ENCODE measurements at regions not wholly inside any gene's neighbourhood (a gene's known extent, or its start where the extent isn't known, plus 50 kb on each side); places are given as distances from the start of the nearest gene placed in this dataset.

GRCh38 chr10:36157486-36157885, 515.4 kb upstream of the FZD8 start:
- DNase-seq = no peak

GRCh38 chr10:36148207-36148606, 506.1 kb upstream of the FZD8 start:
- no peak for DNase-seq

GRCh38 chr10:36147529-36147928, 505.4 kb upstream of the FZD8 start:
- DNase-seq = no peak

GRCh38 chr10:36141856-36142560, 499.9 kb upstream of the FZD8 start:
- no peak for DNase-seq

- no peak for DNase-seq
Observed at GRCh38 chr10:36129051-36129450, 487.0 kb upstream of the FZD8 start.

GRCh38 chr10:36126076-36126475, 484.0 kb upstream of the FZD8 start:
- no peak for DNase-seq

GRCh38 chr10:36119455-36119854, 477.4 kb upstream of the FZD8 start:
- DNase-seq = no peak

- DNase-seq = no peak
Observed at GRCh38 chr10:36118314-36118713, 476.2 kb upstream of the FZD8 start.

GRCh38 chr10:36117890-36118289, 475.8 kb upstream of the FZD8 start:
- no peak for DNase-seq

GRCh38 chr10:36117231-36117630, 475.1 kb upstream of the FZD8 start:
- DNase-seq = no peak

GRCh38 chr10:36116731-36117130, 474.6 kb upstream of the FZD8 start:
- no peak for DNase-seq

- DNase-seq = no peak
Observed at GRCh38 chr10:36116040-36116439, 473.9 kb upstream of the FZD8 start.

GRCh38 chr10:36115364-36115763, 473.3 kb upstream of the FZD8 start:
- DNase-seq = no peak

- DNase-seq = no peak
Observed at GRCh38 chr10:36114913-36115312, 472.8 kb upstream of the FZD8 start.

GRCh38 chr10:36114141-36114540, 472.0 kb upstream of the FZD8 start:
- no peak for DNase-seq

GRCh38 chr10:36111676-36112075, 469.6 kb upstream of the FZD8 start:
- DNase-seq = no peak

GRCh38 chr10:36110097-36110496, 468.0 kb upstream of the FZD8 start:
- DNase-seq = no peak

- DNase-seq = no peak
Observed at GRCh38 chr10:36109399-36110023, 467.4 kb upstream of the FZD8 start.

GRCh38 chr10:36097696-36098095, 455.6 kb upstream of the FZD8 start:
- DNase-seq = no peak

- DNase-seq = no peak
Observed at GRCh38 chr10:36096576-36096975, 454.5 kb upstream of the FZD8 start.

- DNase-seq = no peak
Observed at GRCh38 chr10:36094096-36094495, 452.0 kb upstream of the FZD8 start.

- no peak for DNase-seq
Observed at GRCh38 chr10:36092116-36092515, 450.0 kb upstream of the FZD8 start.

GRCh38 chr10:36091007-36091406, 448.9 kb upstream of the FZD8 start:
- no peak for DNase-seq

- DNase-seq = no peak
Observed at GRCh38 chr10:36089790-36090440, 447.8 kb upstream of the FZD8 start.

Data from SW 1271 (cell line).